Natural killer cell (primary cell): ENCODE measurements at regions not wholly inside any gene's neighbourhood (a gene's known extent, or its start where the extent isn't known, plus 50 kb on each side); places are given as distances from the start of the nearest gene placed in this dataset.

Experiments used
- ATAC-seq, 3 donors: fragments of 150-1000 bp in 2 of 3; fragments of 200-7000 bp in 1 of 3; cut with Tn5 transposase; 1 replicate in 1 of 3; 2 replicates in 2 of 3; pipeline ENCODE4 v1.10.0; 2021; ENCODE audit warnings: mild to moderate bottlenecking in 2 of 3, moderate library complexity in 2 of 3
- DNase-seq, 2 donors: peaks; one replicate each; pipeline versions ENCODE4 v3.0.0 to v3.0.0-alpha.2; 2013 to 2021; ENCODE audit warnings: mixed read lengths in 1 of 2
- H3K27ac ChIP-seq: one replicate; pipeline ENCODE4 v1.5.1; 2013; ENCODE audit warnings: mild to moderate bottlenecking, low read length
- H3K27me3 ChIP-seq: one replicate; pipeline ENCODE4 v1.6.1; 2013; ENCODE audit warnings: low read length; ENCODE audit not compliant: control insufficient read depth, insufficient read depth
- H3K36me3 ChIP-seq: one replicate; pipeline ENCODE4 v1.6.1; 2013; ENCODE audit warnings: low read length; ENCODE audit not compliant: control insufficient read depth, insufficient read depth
- H3K4me1 ChIP-seq: one replicate; pipeline ENCODE4 v1.6.1; 2013; ENCODE audit warnings: low read length; ENCODE audit not compliant: control insufficient read depth, insufficient read depth
- H3K4me3 ChIP-seq: one replicate; pipeline ENCODE4 v1.5.1; 2013; ENCODE audit warnings: low read length
- H3K9me3 ChIP-seq: one replicate; pipeline ENCODE4 v1.6.1; 2013; ENCODE audit warnings: low read length; ENCODE audit not compliant: control insufficient read depth, insufficient read depth
- H3K27ac Mint-ChIP-seq, 2 donors: one replicate each; pipeline ENCODE4 v1.8.0; 2022; ENCODE audit warnings: mild to moderate bottlenecking in 2 of 2, mixed read lengths in 2 of 2, moderate library complexity in 1 of 2
- H3K27me3 Mint-ChIP-seq, 2 donors: one replicate each; pipeline ENCODE4 v1.8.0; 2022; ENCODE audit warnings: low read depth in 2 of 2, mixed read lengths in 2 of 2
- H3K36me3 Mint-ChIP-seq: one replicate; pipeline ENCODE4 v1.8.0; 2022; ENCODE audit warnings: mixed read lengths
- H3K4me1 Mint-ChIP-seq, 2 donors: one replicate each; pipeline ENCODE4 v1.8.0; 2022; ENCODE audit warnings: mixed read lengths in 2 of 2
- H3K4me3 Mint-ChIP-seq: one replicate; pipeline ENCODE4 v1.8.0; 2022; ENCODE audit warnings: mild to moderate bottlenecking, moderate library complexity, mixed read lengths
- H3K9me3 Mint-ChIP-seq, 2 donors: one replicate each; pipeline ENCODE4 v1.8.0; 2022; ENCODE audit warnings: mixed read lengths in 2 of 2
- CTCF ChIP-seq: fragments of 200-600 bp; IDR thresholded peaks from one replicate; pipeline ENCODE4 v1.8.0; 2022; ENCODE audit warnings: antibody characterized with exemption
- WGBS: methylation state at CpG from one replicate; pipeline ENCODE4 v1.1.7; 2013; ENCODE audit warnings: missing lambda C conversion rate; ENCODE audit not compliant: insufficient coverage; 5-methylcytosine and 5-hydroxymethylcytosine counted together
- intact Hi-C: fragments of 100-400 bp; cut with micrococcal nuclease; formaldehyde crosslinking; loops from one replicate; pipeline ENCODE4 v1.14.2; 2022

GRCh38 chr13:21938168-21938567 lies 267.3 kb downstream of the FGF9 start:
- no peaks in the 10 kb centered on the region for H3K36me3 ChIP-seq
- intact Hi-C loops: no loop called here
- DNase-seq: no peak
- no peaks in the 10 kb centered on the region for H3K9me3 Mint-ChIP-seq
- H3K27me3 ChIP-seq: no peaks in the 10 kb centered on the region
- 84% methylated on average over 6 of the region's 6 CpGs for WGBS
- H3K27ac ChIP-seq: no peak overlapping the region
- H3K4me1 Mint-ChIP-seq: no peaks in the 10 kb centered on the region
- H3K4me3 ChIP-seq: no peak overlapping the region
- H3K4me1 ChIP-seq: no peaks in the 10 kb centered on the region
- peaks cover 4 to 12% of the 10 kb centered on the region in 2 donors for H3K27me3 Mint-ChIP-seq
- no peak overlapping the region for H3K4me3 Mint-ChIP-seq
- no peak overlapping the region for H3K27ac Mint-ChIP-seq
- no peaks in the 10 kb centered on the region for H3K9me3 ChIP-seq
- TF ChIP-seq CTCF: no peak
- no peak for ATAC-seq
- H3K36me3 Mint-ChIP-seq: no peaks in the 10 kb centered on the region

DNA sequence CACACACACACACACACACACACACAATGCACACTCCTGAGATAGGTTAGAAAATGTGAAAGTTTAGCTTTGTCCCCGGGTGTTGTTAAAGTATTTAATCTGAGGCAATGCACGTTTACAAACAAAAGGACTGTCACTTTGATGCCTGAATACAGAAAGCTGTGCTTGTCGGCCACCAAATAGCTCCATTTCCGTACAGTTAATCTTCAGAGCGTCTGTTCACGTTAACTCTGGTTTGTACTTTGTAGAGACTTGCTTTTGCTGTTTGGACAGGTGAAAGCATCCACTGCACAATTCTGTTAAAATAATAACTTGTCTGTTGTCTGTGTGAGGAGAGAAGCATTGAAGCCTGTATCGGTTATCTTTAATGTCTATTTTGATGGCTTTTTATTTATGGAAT lies 267.8 kb downstream of the FGF9 start:
- Histone ChIP-seq H3K4me1 (no peaks in the 10 kb centered on the region), H3K4me3 (no peak overlapping the region), H3K36me3 (no peaks in the 10 kb centered on the region), H3K27ac (no peak overlapping the region), H3K27me3 (no peaks in the 10 kb centered on the region), H3K9me3 (no peaks in the 10 kb centered on the region)
- Mint-ChIP-seq H3K4me3 (no peak overlapping the region), H3K27me3 (peaks cover 4 to 12% of the 10 kb centered on the region in 2 donors), H3K9me3 (no peaks in the 10 kb centered on the region), H3K27ac (no peak overlapping the region), H3K4me1 (no peaks in the 10 kb centered on the region), H3K36me3 (no peaks in the 10 kb centered on the region)
- DNase-seq (no peak), ATAC-seq (no peak)
- no peak for TF ChIP-seq CTCF
- intact Hi-C loops: no loop called here
- WGBS: 86% methylated on average over 7 of the region's 7 CpGs

- peaks cover 4 to 6% of the 10 kb centered on the region in 2 donors for H3K9me3 Mint-ChIP-seq
- 96% methylated on average over 7 of the region's 7 CpGs for WGBS
- no peak for ATAC-seq
These were observed 271.2 kb downstream of the FGF9 start for GRCh38 chr13:21942061-21942460.

More at GRCh38 chr13:21942061-21942460, 271.2 kb downstream of the FGF9 start:
- peaks cover 12% of the 10 kb centered on the region for H3K9me3 ChIP-seq
- no peaks in the 10 kb centered on the region for H3K36me3 ChIP-seq
- peaks cover 9% of the 10 kb centered on the region for H3K36me3 Mint-ChIP-seq
- no peaks in the 10 kb centered on the region for H3K4me1 ChIP-seq
- no peaks in the 10 kb centered on the region for H3K4me1 Mint-ChIP-seq
- no peak overlapping the region for H3K4me3 Mint-ChIP-seq
- intact Hi-C loops: no loop called here
- no peak for TF ChIP-seq CTCF
- H3K27me3 ChIP-seq: no peaks in the 10 kb centered on the region
- no peak overlapping the region for H3K4me3 ChIP-seq
- H3K27ac ChIP-seq: no peak overlapping the region
- H3K27me3 Mint-ChIP-seq: peaks cover 6 to 12% of the 10 kb centered on the region in 2 donors
- no peak for DNase-seq
- no peak overlapping the region for H3K27ac Mint-ChIP-seq
